Activated CD8-positive, alpha-beta T cell treated with anti-CD3 and anti-CD28 coated beads for 36 hours (primary cell): ENCODE measurements at regions not wholly inside any gene's neighbourhood (a gene's known extent, or its start where the extent isn't known, plus 50 kb on each side); places are given as distances from the start of the nearest gene placed in this dataset.

Experiments used
- ATAC-seq: fragments of 200-7000 bp; cut with Tn5 transposase; one replicate; pipeline ENCODE4 v1.10.0; 2021; ENCODE audit warnings: mild to moderate bottlenecking, moderate library complexity
- CTCF ChIA-PET: fragments of 350-600 bp; sonication (Branson Sonifier 250); formaldehyde crosslinking; loops from one replicate; lab custom pipeline; 2021; ENCODE audit warnings: antibody characterized with exemption; lab: Charles Lee
- POLR2A ChIA-PET: fragments of 350-600 bp; sonication (Branson Sonifier 250); formaldehyde crosslinking; loops from one replicate; lab custom pipeline; 2021; ENCODE audit warnings: antibody characterized with exemption; lab: Charles Lee
- DNase-seq: peaks from one replicate; pipeline ENCODE4 v3.0.0-alpha.2; 2020
- H3K27ac Mint-ChIP-seq: one replicate; pipeline ENCODE4 v1.8.0; 2021; ENCODE audit warnings: mild to moderate bottlenecking, mixed read lengths
- H3K27me3 Mint-ChIP-seq: one replicate; pipeline ENCODE4 v1.8.0; 2021; ENCODE audit warnings: mixed read lengths
- H3K36me3 Mint-ChIP-seq: one replicate; pipeline ENCODE4 v1.8.0; 2021; ENCODE audit warnings: low read depth, mixed read lengths
- H3K4me1 Mint-ChIP-seq: one replicate; pipeline ENCODE4 v1.8.0; 2021; ENCODE audit warnings: low read depth, mixed read lengths
- H3K4me3 Mint-ChIP-seq: one replicate; pipeline ENCODE4 v1.8.0; 2021; ENCODE audit warnings: mild to moderate bottlenecking, moderate library complexity, mixed read lengths
- H3K9me3 Mint-ChIP-seq: one replicate; pipeline ENCODE4 v1.8.0; 2021; ENCODE audit warnings: mixed read lengths
- intact Hi-C: fragments of 100-400 bp; cut with micrococcal nuclease; formaldehyde crosslinking; loops from one replicate; pipeline ENCODE4 v1.10.0; 2022
- TF ChIP-seq, protein P1 (sequence below): fragments of 200-600 bp; IDR thresholded peaks from one replicate; pipeline ENCODE4 v1.8.0; 2022; ENCODE audit warnings: antibody characterized with exemption, mild to moderate bottlenecking

DNA sequence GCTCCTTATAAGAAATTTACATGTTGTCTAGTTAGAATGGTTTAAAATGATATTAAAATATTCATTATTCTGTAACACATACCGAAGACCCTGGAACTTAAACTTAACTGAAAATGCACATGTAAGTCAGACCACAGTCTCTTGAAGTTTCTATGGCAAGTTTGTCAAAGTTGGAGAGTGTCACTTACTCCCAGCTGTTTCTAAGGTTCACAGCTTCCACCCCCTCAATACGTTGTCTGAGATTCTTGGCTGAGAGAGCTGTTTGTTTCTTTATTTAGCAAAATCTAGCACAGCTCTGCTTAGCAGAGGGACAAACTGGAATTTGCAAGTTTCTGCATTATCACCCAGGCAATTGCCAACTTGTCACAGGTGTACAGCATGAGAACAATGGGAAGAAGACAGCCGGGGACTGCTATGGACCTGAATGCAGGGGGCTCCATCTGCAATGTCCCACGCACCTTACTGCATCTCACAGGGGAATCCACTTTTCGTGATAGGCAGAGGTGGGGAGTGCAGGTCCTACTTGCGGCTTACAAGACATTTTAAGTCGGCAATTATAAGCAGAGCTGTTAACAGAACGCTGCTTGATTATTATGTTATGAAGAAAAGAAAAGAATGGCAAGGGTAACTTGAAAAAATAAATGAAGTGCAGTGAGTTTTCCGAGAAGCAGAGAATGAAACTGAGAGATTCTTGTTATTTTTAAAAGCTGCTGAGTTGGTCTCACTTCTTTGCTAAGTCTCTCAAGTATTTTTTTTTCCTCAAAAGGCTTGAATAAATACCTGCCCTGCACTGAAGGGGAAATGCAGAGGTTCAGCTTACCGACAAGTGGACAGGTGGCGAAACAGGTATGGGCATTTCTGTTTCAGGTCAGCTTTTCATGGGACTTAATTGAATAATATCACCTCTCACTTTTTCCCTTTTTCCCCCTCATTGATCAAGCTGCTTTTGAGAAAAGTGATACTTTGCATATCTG, 1072.1 kb upstream of the FANCL start:
- peaks cover 16% of the 10 kb centered on the region for H3K27me3 Mint-ChIP-seq
- H3K9me3 Mint-ChIP-seq = no peaks in the 10 kb centered on the region
- CTCF ChIA-PET = interaction anchor here (1.8 kb wide), 1 partner anchor 12 kb away, joined by 4 read pairs; no protein-coding TSS in a partner anchor
- DNase-seq = no peak
- TF ChIP-seq, protein P1, sequence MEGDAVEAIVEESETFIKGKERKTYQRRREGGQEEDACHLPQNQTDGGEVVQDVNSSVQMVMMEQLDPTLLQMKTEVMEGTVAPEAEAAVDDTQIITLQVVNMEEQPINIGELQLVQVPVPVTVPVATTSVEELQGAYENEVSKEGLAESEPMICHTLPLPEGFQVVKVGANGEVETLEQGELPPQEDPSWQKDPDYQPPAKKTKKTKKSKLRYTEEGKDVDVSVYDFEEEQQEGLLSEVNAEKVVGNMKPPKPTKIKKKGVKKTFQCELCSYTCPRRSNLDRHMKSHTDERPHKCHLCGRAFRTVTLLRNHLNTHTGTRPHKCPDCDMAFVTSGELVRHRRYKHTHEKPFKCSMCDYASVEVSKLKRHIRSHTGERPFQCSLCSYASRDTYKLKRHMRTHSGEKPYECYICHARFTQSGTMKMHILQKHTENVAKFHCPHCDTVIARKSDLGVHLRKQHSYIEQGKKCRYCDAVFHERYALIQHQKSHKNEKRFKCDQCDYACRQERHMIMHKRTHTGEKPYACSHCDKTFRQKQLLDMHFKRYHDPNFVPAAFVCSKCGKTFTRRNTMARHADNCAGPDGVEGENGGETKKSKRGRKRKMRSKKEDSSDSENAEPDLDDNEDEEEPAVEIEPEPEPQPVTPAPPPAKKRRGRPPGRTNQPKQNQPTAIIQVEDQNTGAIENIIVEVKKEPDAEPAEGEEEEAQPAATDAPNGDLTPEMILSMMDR = no peak
- H3K4me1 Mint-ChIP-seq = peaks cover 10% of the 10 kb centered on the region
- ATAC-seq = no peak
- H3K4me3 Mint-ChIP-seq = no peak overlapping the region
- no peaks in the 10 kb centered on the region for H3K36me3 Mint-ChIP-seq
- POLR2A ChIA-PET = no interaction called here
- intact Hi-C loops = no loop called here
- H3K27ac Mint-ChIP-seq = no peak overlapping the region

DNA sequence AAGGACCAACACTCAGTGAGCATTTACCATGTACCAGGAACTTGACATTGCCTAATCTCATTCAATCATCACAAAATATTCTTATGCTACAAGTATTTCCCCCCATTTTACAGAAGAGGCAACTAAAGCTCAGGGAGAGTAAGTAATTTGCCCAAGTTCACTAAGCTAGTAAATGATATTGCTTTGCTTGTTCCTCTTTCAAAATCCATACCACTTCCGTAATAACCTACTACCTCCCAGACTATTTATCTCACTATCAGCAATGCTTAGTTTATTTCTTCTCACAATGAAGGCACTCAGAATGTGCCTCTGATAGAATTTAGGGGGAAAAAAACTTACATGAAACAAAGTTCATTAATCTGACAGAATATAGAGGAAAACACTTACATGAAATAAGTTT, 1070.9 kb upstream of the FANCL start:
- H3K9me3 Mint-ChIP-seq = no peaks in the 10 kb centered on the region
- ATAC-seq = no peak
- POLR2A ChIA-PET = no interaction called here
- intact Hi-C loops = no loop called here
- H3K4me3 Mint-ChIP-seq = no peak overlapping the region
- H3K27me3 Mint-ChIP-seq = peaks cover 14% of the 10 kb centered on the region
- DNase-seq = no peak
- H3K27ac Mint-ChIP-seq = no peak overlapping the region
- H3K36me3 Mint-ChIP-seq = no peaks in the 10 kb centered on the region
- peaks cover 11% of the 10 kb centered on the region for H3K4me1 Mint-ChIP-seq
- CTCF ChIA-PET = interaction anchor here (1.8 kb wide), 1 partner anchor 11 kb away, joined by 4 read pairs; no protein-coding TSS in a partner anchor
- TF ChIP-seq, protein P1 = no peak

DNA sequence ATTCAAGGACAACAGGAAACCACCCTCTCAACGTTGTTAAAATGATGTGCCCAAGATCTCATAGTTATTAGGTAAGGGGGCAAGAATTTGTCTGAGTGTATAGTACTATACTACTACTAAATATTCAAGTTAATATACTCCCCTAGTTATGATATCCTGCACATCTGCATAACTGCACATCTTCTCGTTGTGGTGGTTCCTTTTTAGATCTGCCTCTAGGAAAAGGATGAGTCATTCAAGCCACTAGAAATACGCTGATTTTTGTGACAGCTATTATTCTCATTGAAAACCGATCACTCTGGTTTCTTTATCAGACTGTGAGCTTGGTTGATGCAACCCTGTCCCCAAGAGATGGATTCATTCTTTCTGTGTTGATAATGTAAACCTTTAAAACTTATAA, 1067.0 kb upstream of the FANCL start:
- H3K27ac Mint-ChIP-seq = no peak overlapping the region
- no peaks in the 10 kb centered on the region for H3K36me3 Mint-ChIP-seq
- H3K4me3 Mint-ChIP-seq = no peak overlapping the region
- ATAC-seq (peak; percentile 42), DNase-seq (no peak)
- intact Hi-C loops = loop anchor here (10.0 kb wide), 3 partner anchors 277 to 1247 kb away; partner anchors contain the start of gene BCL11A
- ChIA-PET POLR2A (no interaction called here), CTCF (no interaction called here)
- H3K4me1 Mint-ChIP-seq = peaks cover 2% of the 10 kb centered on the region
- peaks cover 4% of the 10 kb centered on the region for H3K27me3 Mint-ChIP-seq
- no peaks in the 10 kb centered on the region for H3K9me3 Mint-ChIP-seq
- TF ChIP-seq, protein P1 = no peak

DNA sequence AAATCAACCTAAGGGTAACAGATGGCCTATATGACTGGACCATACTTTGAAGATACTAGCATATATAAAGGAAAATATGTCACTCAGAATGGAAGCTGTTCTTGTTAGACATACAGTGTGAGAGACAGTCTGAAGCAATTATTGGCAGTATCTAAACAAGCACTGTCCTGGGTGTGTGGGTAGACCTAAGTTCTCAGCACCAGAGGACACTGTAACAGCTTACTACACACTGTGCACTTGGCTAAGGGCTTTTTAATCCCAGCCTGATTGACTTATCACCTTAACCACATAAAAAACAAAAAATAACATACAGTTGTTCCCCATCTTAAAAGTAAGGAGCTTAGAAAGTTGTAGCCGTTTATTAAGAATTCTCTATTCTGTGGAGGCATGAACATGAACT, 1066.1 kb upstream of the FANCL start:
- no peak for ATAC-seq
- CTCF ChIA-PET = no interaction called here
- peaks cover 3% of the 10 kb centered on the region for H3K27me3 Mint-ChIP-seq
- intact Hi-C loops = loop anchor here (10.0 kb wide), 3 partner anchors 278 to 1248 kb away; partner anchors contain the start of gene BCL11A
- no peaks in the 10 kb centered on the region for H3K36me3 Mint-ChIP-seq
- no peaks in the 10 kb centered on the region for H3K9me3 Mint-ChIP-seq
- H3K4me3 Mint-ChIP-seq = no peak overlapping the region
- POLR2A ChIA-PET = no interaction called here
- TF ChIP-seq, protein P1 = no peak
- H3K27ac Mint-ChIP-seq = no peak overlapping the region
- H3K4me1 Mint-ChIP-seq = peaks cover 2% of the 10 kb centered on the region
- no peak for DNase-seq

DNA sequence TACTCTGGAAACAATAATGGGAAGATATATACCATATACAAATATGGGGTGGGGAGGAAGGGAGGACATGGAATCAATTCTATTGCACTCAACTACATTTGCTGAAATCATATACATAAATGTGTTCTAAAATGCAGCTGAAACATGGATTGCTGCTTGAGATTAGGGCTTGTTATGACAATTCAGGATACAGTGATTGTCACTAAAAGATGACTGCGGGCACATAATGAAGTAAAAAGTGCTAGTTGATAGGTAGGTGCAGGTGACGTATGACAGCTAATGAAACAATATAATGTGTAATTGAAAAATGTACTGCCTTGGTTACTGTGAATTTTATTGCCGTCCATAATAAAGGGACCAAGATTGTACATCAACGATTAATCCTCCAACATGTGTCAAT, 1062.1 kb upstream of the FANCL start:
- POLR2A ChIA-PET = no interaction called here

More for the DNA sequence above, 1062.1 kb upstream of the FANCL start:
- Mint-ChIP-seq H3K27ac (no peak overlapping the region), H3K9me3 (no peaks in the 10 kb centered on the region), H3K36me3 (no peaks in the 10 kb centered on the region), H3K27me3 (no peaks in the 10 kb centered on the region), H3K4me3 (no peak overlapping the region), H3K4me1 (peaks cover 1% of the 10 kb centered on the region)
- ATAC-seq = no peak
- CTCF ChIA-PET = interaction anchor here (2.3 kb wide), 1 partner anchor 848 kb away, joined by 5 read pairs; no protein-coding TSS in a partner anchor
- no peak for DNase-seq
- TF ChIP-seq, protein P1 = no peak
- intact Hi-C loops = loop anchor here (10.0 kb wide), 3 partner anchors 282 to 1252 kb away; partner anchors contain the start of gene BCL11A
